HEK293 (cell line): ENCODE measurements at regions not wholly inside any gene's neighbourhood (a gene's known extent, or its start where the extent isn't known, plus 50 kb on each side); places are given as distances from the start of the nearest gene placed in this dataset.

Experiments
- ZNF138 ChIP-seq: fragments of 450-650 bp; formaldehyde crosslinking; IDR thresholded peaks from 2 replicates; pipeline ENCODE4 v1.5.1; 2016; ENCODE audit warnings: missing biosample characterization, missing genetic modification characterization, borderline replicate concordance
- ZNF530 ChIP-seq: fragments of 450-650 bp; formaldehyde crosslinking; IDR thresholded peaks from 2 replicates; pipeline ENCODE4 v1.5.1; 2016; ENCODE audit warnings: low read depth, missing biosample characterization, missing genetic modification characterization
- ZNF76 ChIP-seq: fragments of 450-650 bp; formaldehyde crosslinking; IDR thresholded peaks from 2 replicates; pipeline ENCODE4; 2016; ENCODE audit warnings: low read depth, missing biosample characterization, missing genetic modification characterization, borderline replicate concordance
- TF ChIP-seq, protein P1 (sequence below): fragments of 450-650 bp; IDR thresholded peaks from 2 replicates; pipeline ENCODE4 v1.5.1; 2018; ENCODE audit warnings: missing biosample characterization, missing genetic modification characterization
- TF ChIP-seq, protein P2 (sequence below): fragments of 450-650 bp; formaldehyde crosslinking; IDR thresholded peaks from 2 replicates; pipeline ENCODE4 v1.5.1; 2016; ENCODE audit warnings: missing biosample characterization, missing genetic modification characterization

- TF ChIP-seq, protein P1, sequence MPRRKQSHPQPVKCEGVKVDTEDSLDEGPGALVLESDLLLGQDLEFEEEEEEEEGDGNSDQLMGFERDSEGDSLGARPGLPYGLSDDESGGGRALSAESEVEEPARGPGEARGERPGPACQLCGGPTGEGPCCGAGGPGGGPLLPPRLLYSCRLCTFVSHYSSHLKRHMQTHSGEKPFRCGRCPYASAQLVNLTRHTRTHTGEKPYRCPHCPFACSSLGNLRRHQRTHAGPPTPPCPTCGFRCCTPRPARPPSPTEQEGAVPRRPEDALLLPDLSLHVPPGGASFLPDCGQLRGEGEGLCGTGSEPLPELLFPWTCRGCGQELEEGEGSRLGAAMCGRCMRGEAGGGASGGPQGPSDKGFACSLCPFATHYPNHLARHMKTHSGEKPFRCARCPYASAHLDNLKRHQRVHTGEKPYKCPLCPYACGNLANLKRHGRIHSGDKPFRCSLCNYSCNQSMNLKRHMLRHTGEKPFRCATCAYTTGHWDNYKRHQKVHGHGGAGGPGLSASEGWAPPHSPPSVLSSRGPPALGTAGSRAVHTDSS (tag by site-specific recombination) = no peak
- TF ChIP-seq, protein P2, sequence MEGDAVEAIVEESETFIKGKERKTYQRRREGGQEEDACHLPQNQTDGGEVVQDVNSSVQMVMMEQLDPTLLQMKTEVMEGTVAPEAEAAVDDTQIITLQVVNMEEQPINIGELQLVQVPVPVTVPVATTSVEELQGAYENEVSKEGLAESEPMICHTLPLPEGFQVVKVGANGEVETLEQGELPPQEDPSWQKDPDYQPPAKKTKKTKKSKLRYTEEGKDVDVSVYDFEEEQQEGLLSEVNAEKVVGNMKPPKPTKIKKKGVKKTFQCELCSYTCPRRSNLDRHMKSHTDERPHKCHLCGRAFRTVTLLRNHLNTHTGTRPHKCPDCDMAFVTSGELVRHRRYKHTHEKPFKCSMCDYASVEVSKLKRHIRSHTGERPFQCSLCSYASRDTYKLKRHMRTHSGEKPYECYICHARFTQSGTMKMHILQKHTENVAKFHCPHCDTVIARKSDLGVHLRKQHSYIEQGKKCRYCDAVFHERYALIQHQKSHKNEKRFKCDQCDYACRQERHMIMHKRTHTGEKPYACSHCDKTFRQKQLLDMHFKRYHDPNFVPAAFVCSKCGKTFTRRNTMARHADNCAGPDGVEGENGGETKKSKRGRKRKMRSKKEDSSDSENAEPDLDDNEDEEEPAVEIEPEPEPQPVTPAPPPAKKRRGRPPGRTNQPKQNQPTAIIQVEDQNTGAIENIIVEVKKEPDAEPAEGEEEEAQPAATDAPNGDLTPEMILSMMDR = no peak
- TF ChIP-seq ZNF76 (tag by site-specific recombination) = no peak
- TF ChIP-seq ZNF138 (tag by site-specific recombination) = no peak
- TF ChIP-seq ZNF530 (tag by site-specific recombination) = no peak
Observed at GRCh38 chr2:167842047-167842446, 405.3 kb downstream of the STK39 start.
